Mesenchymal stem cell (in vitro differentiated cells and primary cell): ENCODE measurements at regions not wholly inside any gene's neighbourhood (a gene's known extent, or its start where the extent isn't known, plus 50 kb on each side); places are given as distances from the start of the nearest gene placed in this dataset.
A peak's percentile ranks its signal among the peaks of the same experiment; 100 is the strongest.

Experiments
- DNase-seq: peaks from one replicate; pipeline ENCODE4 v3.0.0-alpha.2; 2013
- H2AFZ ChIP-seq: one replicate; pipeline ENCODE4 v1.6.1; 2013; ENCODE audit warnings: low read depth, mild to moderate bottlenecking, control low read depth, inconsistent platforms, low read length, moderate library complexity
- H2AK5ac ChIP-seq: 2 replicates; pipeline ENCODE4 v1.6.1; 2013; ENCODE audit warnings: low read length, moderate library complexity, mild to moderate bottlenecking, inconsistent platforms; ENCODE audit not compliant: severe bottlenecking
- H2BK120ac ChIP-seq: one replicate; pipeline ENCODE4 v1.6.1; 2013; ENCODE audit warnings: low read depth, mild to moderate bottlenecking, inconsistent platforms, low read length, moderate library complexity
- H2BK12ac ChIP-seq, 2 experiments: one replicate each; pipeline ENCODE4 v1.6.1; 2013; ENCODE audit warnings: inconsistent platforms in 2 of 2, low read length in 2 of 2, mild to moderate bottlenecking in 2 of 2, moderate library complexity in 2 of 2, control low read depth in 1 of 2
- H2BK15ac ChIP-seq: one replicate; pipeline ENCODE4 v1.6.1; 2013; ENCODE audit warnings: mild to moderate bottlenecking, low read depth, inconsistent platforms; ENCODE audit not compliant: poor library complexity, severe bottlenecking
- H2BK5ac ChIP-seq: 2 replicates; pipeline ENCODE4 v1.6.1; 2013; ENCODE audit warnings: low read depth, mild to moderate bottlenecking, low read length, control low read depth, inconsistent platforms; ENCODE audit not compliant: poor library complexity, severe bottlenecking
- H3K14ac ChIP-seq, 2 experiments: one replicate each; pipeline ENCODE4 v1.6.1; 2013; ENCODE audit warnings: inconsistent platforms in 2 of 2, low read length in 2 of 2, control low read depth in 1 of 2, mild to moderate bottlenecking in 1 of 2, moderate library complexity in 1 of 2
- H3K18ac ChIP-seq, 2 experiments: one replicate each; pipeline ENCODE4 v1.6.1; 2013; ENCODE audit warnings: inconsistent platforms in 2 of 2, low read length in 2 of 2, control low read depth in 1 of 2, low read depth in 1 of 2, mild to moderate bottlenecking in 1 of 2
- H3K23ac ChIP-seq, 2 experiments: one replicate each; pipeline ENCODE4 v1.6.1; 2013; ENCODE audit warnings: inconsistent platforms in 2 of 2, low read length in 2 of 2, mild to moderate bottlenecking in 2 of 2, moderate library complexity in 2 of 2, control low read depth in 1 of 2
- H3K27ac ChIP-seq: 2 replicates; pipeline ENCODE4 v1.5.1; 2013; ENCODE audit warnings: mild to moderate bottlenecking, moderate library complexity, low read length, control low read depth, inconsistent platforms; ENCODE audit not compliant: poor library complexity, severe bottlenecking
- H3K27me3 ChIP-seq, 2 experiments: 2 replicates each; pipeline versions ENCODE4 v1.6.1 to v1.7.0; 2013; ENCODE audit warnings: low read length in 2 of 2, mild to moderate bottlenecking in 2 of 2, moderate library complexity in 2 of 2, control low read depth in 1 of 2, inconsistent platforms in 1 of 2; ENCODE audit not compliant: control insufficient read depth in 1 of 2, insufficient read depth in 1 of 2
- H3K36me3 ChIP-seq, 2 experiments: 2 replicates each; pipeline versions ENCODE4 v1.6.1 to v1.7.0; 2013; ENCODE audit warnings: low read length in 2 of 2, control low read depth in 1 of 2, inconsistent platforms in 1 of 2, low read depth in 1 of 2, mild to moderate bottlenecking in 1 of 2; ENCODE audit not compliant: insufficient read depth in 2 of 2, control insufficient read depth in 1 of 2
- H3K4ac ChIP-seq, 2 experiments: one replicate each; pipeline ENCODE4 v1.6.1; 2013; ENCODE audit warnings: inconsistent platforms in 2 of 2, low read length in 2 of 2, mild to moderate bottlenecking in 2 of 2, moderate library complexity in 2 of 2, control low read depth in 1 of 2, low read depth in 1 of 2
- H3K4me1 ChIP-seq: 2 replicates; pipeline ENCODE4 v1.6.1; 2013; ENCODE audit warnings: low read depth, low read length, control low read depth; ENCODE audit not compliant: control insufficient read depth, insufficient read depth
- H3K4me2 ChIP-seq: 2 replicates; pipeline ENCODE4 v1.6.1; 2013; ENCODE audit warnings: low read length, mild to moderate bottlenecking, inconsistent platforms; ENCODE audit not compliant: poor library complexity, severe bottlenecking
- H3K4me3 ChIP-seq, 2 experiments: 2 replicates each; pipeline versions ENCODE4 v1.5.1 to v1.7.0; 2013; ENCODE audit warnings: low read length in 2 of 2, mild to moderate bottlenecking in 2 of 2, control low read depth in 1 of 2, low read depth in 1 of 2; ENCODE audit not compliant: insufficient read depth in 1 of 2
- H3K79me1 ChIP-seq: replicated peaks from 2 replicates; pipeline ENCODE4 v1.6.1; 2013; ENCODE audit warnings: mild to moderate bottlenecking, control low read depth, low read length, inconsistent platforms; ENCODE audit not compliant: poor library complexity, severe bottlenecking
- H3K9ac ChIP-seq: 2 replicates; pipeline ENCODE4 v1.7.0; 2013; ENCODE audit warnings: mild to moderate bottlenecking, low read length, moderate library complexity
- H3K9me3 ChIP-seq: 2 replicates; pipeline ENCODE4 v1.7.0; 2013; ENCODE audit warnings: mild to moderate bottlenecking, low read length; ENCODE audit not compliant: control insufficient read depth
- H4K8ac ChIP-seq: one replicate; pipeline ENCODE4 v1.6.1; 2013; ENCODE audit warnings: inconsistent platforms, mild to moderate bottlenecking, low read length, moderate library complexity
- H4K91ac ChIP-seq: one replicate; pipeline ENCODE4 v1.6.1; 2013; ENCODE audit warnings: mild to moderate bottlenecking, low read length, inconsistent platforms
- WGBS: methylation state at CpG from one replicate; pipeline ENCODE4 v1.1.7; 2013; ENCODE audit warnings: mixed read lengths; 5-methylcytosine and 5-hydroxymethylcytosine counted together

GRCh38 chr1:188611432-188611831 is 1782.7 kb downstream of the PLA2G4A start:
- H4K8ac ChIP-seq = no peak overlapping the region
- no peak overlapping the region for H2AFZ ChIP-seq
- H2BK120ac ChIP-seq = no peak overlapping the region
- DNase-seq = no peak
- H3K4ac ChIP-seq = no peak overlapping the region
- H2BK12ac ChIP-seq = no peak overlapping the region
- peak overlapping the region in 1 of 2 experiments; percentile 9 for H3K18ac ChIP-seq
- no peak overlapping the region for H3K9ac ChIP-seq
- H3K4me2 ChIP-seq = no peak overlapping the region
- H3K79me1 ChIP-seq = no peaks in the 10 kb centered on the region
- no peak overlapping the region for H2BK5ac ChIP-seq
- H3K23ac ChIP-seq = no peak overlapping the region
- H3K4me1 ChIP-seq = no peaks in the 10 kb centered on the region
- H3K36me3 ChIP-seq = no peaks in the 10 kb centered on the region
- H4K91ac ChIP-seq = no peak overlapping the region
- H2AK5ac ChIP-seq = no peak overlapping the region
- peaks cover 37% of the 10 kb centered on the region for H3K9me3 ChIP-seq
- H2BK15ac ChIP-seq = no peak overlapping the region
- no peak overlapping the region for H3K14ac ChIP-seq
- H3K27ac ChIP-seq = no peak overlapping the region
- H3K4me3 ChIP-seq = no peak overlapping the region
- H3K27me3 ChIP-seq = no peaks in the 10 kb centered on the region
- WGBS = 85% methylated on average over 3 of the region's 4 CpGs

GRCh38 chr1:188615321-188615720 is 1786.6 kb downstream of the PLA2G4A start:
- no peaks in the 10 kb centered on the region for H3K79me1 ChIP-seq

GRCh38 chr1:188620236-188620635 is 1791.5 kb downstream of the PLA2G4A start:
- no peak overlapping the region for H3K4me2 ChIP-seq
- no peak overlapping the region for H2BK12ac ChIP-seq
- peaks cover 8% of the 10 kb centered on the region for H3K9me3 ChIP-seq
- H3K23ac ChIP-seq = no peak overlapping the region
- H3K4me3 ChIP-seq = no peak overlapping the region
- H3K36me3 ChIP-seq = no peaks in the 10 kb centered on the region
- DNase-seq = no peak
- no peaks in the 10 kb centered on the region for H3K79me1 ChIP-seq
- no peaks in the 10 kb centered on the region for H3K4me1 ChIP-seq
- H2AK5ac ChIP-seq = no peak overlapping the region
- H3K14ac ChIP-seq = no peak overlapping the region
- no peaks in the 10 kb centered on the region for H3K27me3 ChIP-seq
- no peak overlapping the region for H2BK15ac ChIP-seq
- H3K9ac ChIP-seq = no peak overlapping the region
- H3K4ac ChIP-seq = no peak overlapping the region
- no peak overlapping the region for H2AFZ ChIP-seq
- no peak overlapping the region for H3K18ac ChIP-seq
- H4K8ac ChIP-seq = no peak overlapping the region
- H2BK5ac ChIP-seq = no peak overlapping the region
- no peak overlapping the region for H2BK120ac ChIP-seq
- H4K91ac ChIP-seq = no peak overlapping the region
- no peak overlapping the region for H3K27ac ChIP-seq
- WGBS = 90% methylated on average over 3 of the region's 4 CpGs

More at GRCh38 chr1:188615321-188615720, 1786.6 kb downstream of the PLA2G4A start:
- no peak overlapping the region for H4K8ac ChIP-seq
- no peak overlapping the region for H2BK15ac ChIP-seq
- no peak overlapping the region for H3K9ac ChIP-seq
- H3K36me3 ChIP-seq = no peaks in the 10 kb centered on the region
- H3K4ac ChIP-seq = no peak overlapping the region
- no peak overlapping the region for H4K91ac ChIP-seq
- no peak overlapping the region for H2AK5ac ChIP-seq
- no peaks in the 10 kb centered on the region for H3K4me1 ChIP-seq
- H3K14ac ChIP-seq = no peak overlapping the region
- no peak overlapping the region for H2AFZ ChIP-seq
- no peak overlapping the region for H2BK5ac ChIP-seq
- no peak overlapping the region for H3K4me2 ChIP-seq
- no peak overlapping the region for H2BK120ac ChIP-seq
- H3K18ac ChIP-seq = no peak overlapping the region
- no peak overlapping the region for H3K27ac ChIP-seq
- peaks cover 30% of the 10 kb centered on the region for H3K9me3 ChIP-seq
- DNase-seq = peak; percentile 7
- WGBS = no CpG with 5 or more reads among the region's 1 CpG
- no peaks in the 10 kb centered on the region for H3K27me3 ChIP-seq
- no peak overlapping the region for H2BK12ac ChIP-seq
- H3K4me3 ChIP-seq = no peak overlapping the region
- H3K23ac ChIP-seq = no peak overlapping the region

- H3K4me3 ChIP-seq = no peak overlapping the region
- H3K4ac ChIP-seq = no peak overlapping the region
- H4K91ac ChIP-seq = no peak overlapping the region
- H2BK15ac ChIP-seq = no peak overlapping the region
- H3K9ac ChIP-seq = no peak overlapping the region
- no peak overlapping the region for H2BK5ac ChIP-seq
- H2BK12ac ChIP-seq = no peak overlapping the region
- no peak overlapping the region for H2BK120ac ChIP-seq
- no peak for DNase-seq
- 97% methylated on average over 1 of the region's 2 CpGs for WGBS
- H3K4me2 ChIP-seq = no peak overlapping the region
- no peak overlapping the region for H3K14ac ChIP-seq
- no peaks in the 10 kb centered on the region for H3K4me1 ChIP-seq
- H3K23ac ChIP-seq = no peak overlapping the region
- no peaks in the 10 kb centered on the region for H3K79me1 ChIP-seq
- H3K9me3 ChIP-seq = peaks cover 10% of the 10 kb centered on the region
- H3K18ac ChIP-seq = no peak overlapping the region
- H2AFZ ChIP-seq = no peak overlapping the region
- H4K8ac ChIP-seq = no peak overlapping the region
- H3K36me3 ChIP-seq = no peaks in the 10 kb centered on the region
- no peaks in the 10 kb centered on the region for H3K27me3 ChIP-seq
- H2AK5ac ChIP-seq = no peak overlapping the region
- H3K27ac ChIP-seq = no peak overlapping the region
Measured at GRCh38 chr1:188641566-188642211, 1812.9 kb downstream of the PLA2G4A start.
